OCI-LY3 (cell line): ENCODE measurements at regions not wholly inside any gene's neighbourhood (a gene's known extent, or its start where the extent isn't known, plus 50 kb on each side); places are given as distances from the start of the nearest gene placed in this dataset.

ENCODE experiments used
- H2AFZ ChIP-seq: fragments of 200-600, 300-600 bp; shearing (Covaris generic); 2 replicates; pipeline ENCODE4 v1.6.0; 2014; ENCODE audit warnings: antibody characterized with exemption, low read depth, low read length
- H3K27ac ChIP-seq: fragments of 200-600, 300-600 bp; sonication (generic); 2 replicates; pipeline ENCODE4 v1.5.1; 2014; ENCODE audit warnings: mild to moderate bottlenecking, low read length, moderate library complexity, mixed read lengths
- H3K27me3 ChIP-seq: fragments of 200-600, 300-600 bp; sonication (generic); 2 replicates; pipeline ENCODE4 v1.6.1; 2014; ENCODE audit warnings: low read depth, low read length, mixed read lengths
- H3K36me3 ChIP-seq: fragments of 200-600, 300-600 bp; sonication (generic); replicated peaks from 2 replicates; pipeline ENCODE3; 2014; ENCODE audit warnings: low read depth, low read length, mixed read lengths
- H3K4me1 ChIP-seq: fragments of 300-600, 200-600 bp; sonication (generic); 2 replicates; pipeline ENCODE4 v1.6.1; 2014; ENCODE audit warnings: low read length, mixed read lengths
- H3K4me2 ChIP-seq: fragments of 200-600, 300-600 bp; sonication (generic); 2 replicates; pipeline ENCODE4 v1.6.1; 2014; ENCODE audit warnings: low read length, mixed read lengths
- H3K4me3 ChIP-seq: fragments of 300-600, 200-600 bp; sonication (generic); 2 replicates; pipeline ENCODE4 v1.5.1; 2014; ENCODE audit warnings: antibody characterized with exemption, mild to moderate bottlenecking, low read length, moderate library complexity
- H3K79me2 ChIP-seq: fragments of 300-600, 200-600 bp; shearing (Covaris generic); 2 replicates; pipeline ENCODE4 v1.6.1; 2014; ENCODE audit warnings: mild to moderate bottlenecking, low read length, mixed read lengths
- H3K9ac ChIP-seq: fragments of 300-600, 200-600 bp; shearing (Covaris generic); 2 replicates; pipeline ENCODE4 v1.6.0; 2014; ENCODE audit warnings: mild to moderate bottlenecking, low read length, moderate library complexity
- H3K9me3 ChIP-seq: fragments of 200-600, 300-600 bp; shearing (Covaris generic); 2 replicates; pipeline ENCODE4 v1.6.1; 2014; ENCODE audit warnings: low read length, mixed read lengths; ENCODE audit not compliant: insufficient read depth
- H4K20me1 ChIP-seq: fragments of 200-600, 300-600 bp; sonication (generic); 2 replicates; pipeline ENCODE4 v1.6.1; 2016; ENCODE audit warnings: low read length, mixed read lengths; ENCODE audit not compliant: insufficient read depth
- EZH2phosphoT487 ChIP-seq: fragments of 200-600 bp; shearing (Covaris generic); IDR thresholded peaks from 2 replicates; pipeline ENCODE4 v1.6.1; 2018; ENCODE audit warnings: antibody characterized with exemption, mixed run types, low read depth
- TF ChIP-seq, protein P1 (sequence below): fragments of 200-600, 300-600 bp; sonication (generic); IDR thresholded peaks from 2 replicates; pipeline ENCODE4 v1.5.1; 2014; ENCODE audit warnings: antibody characterized with exemption, low read length, low read depth

DNA sequence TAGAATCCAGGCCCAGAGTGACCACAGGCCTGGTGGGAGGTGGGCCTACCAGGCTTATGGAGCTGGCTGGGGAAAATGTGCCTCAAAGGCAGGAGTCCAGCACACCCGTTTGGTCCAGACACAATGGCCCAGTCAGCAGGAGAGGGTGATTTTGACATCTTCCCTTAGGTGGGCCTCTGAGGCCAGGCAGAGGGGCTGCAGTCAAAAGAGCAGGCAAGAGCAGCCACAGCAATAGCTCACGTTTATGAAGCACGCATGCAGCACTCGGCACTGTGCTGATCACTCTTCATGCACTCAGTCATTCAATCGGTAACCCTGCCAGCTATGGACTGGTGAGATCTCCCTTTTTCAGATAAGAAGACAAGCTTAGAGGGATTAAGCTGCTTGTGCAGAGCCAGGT lies 146.8 kb downstream of the LRIG2 start:
- no peaks in the 10 kb centered on the region for H3K79me2 ChIP-seq
- H3K27me3 ChIP-seq: no peaks in the 10 kb centered on the region
- H3K27ac ChIP-seq: no peak overlapping the region
- H2AFZ ChIP-seq: no peak overlapping the region
- no peaks in the 10 kb centered on the region for H3K36me3 ChIP-seq
- H3K9me3 ChIP-seq: no peaks in the 10 kb centered on the region
- TF ChIP-seq, protein P1, sequence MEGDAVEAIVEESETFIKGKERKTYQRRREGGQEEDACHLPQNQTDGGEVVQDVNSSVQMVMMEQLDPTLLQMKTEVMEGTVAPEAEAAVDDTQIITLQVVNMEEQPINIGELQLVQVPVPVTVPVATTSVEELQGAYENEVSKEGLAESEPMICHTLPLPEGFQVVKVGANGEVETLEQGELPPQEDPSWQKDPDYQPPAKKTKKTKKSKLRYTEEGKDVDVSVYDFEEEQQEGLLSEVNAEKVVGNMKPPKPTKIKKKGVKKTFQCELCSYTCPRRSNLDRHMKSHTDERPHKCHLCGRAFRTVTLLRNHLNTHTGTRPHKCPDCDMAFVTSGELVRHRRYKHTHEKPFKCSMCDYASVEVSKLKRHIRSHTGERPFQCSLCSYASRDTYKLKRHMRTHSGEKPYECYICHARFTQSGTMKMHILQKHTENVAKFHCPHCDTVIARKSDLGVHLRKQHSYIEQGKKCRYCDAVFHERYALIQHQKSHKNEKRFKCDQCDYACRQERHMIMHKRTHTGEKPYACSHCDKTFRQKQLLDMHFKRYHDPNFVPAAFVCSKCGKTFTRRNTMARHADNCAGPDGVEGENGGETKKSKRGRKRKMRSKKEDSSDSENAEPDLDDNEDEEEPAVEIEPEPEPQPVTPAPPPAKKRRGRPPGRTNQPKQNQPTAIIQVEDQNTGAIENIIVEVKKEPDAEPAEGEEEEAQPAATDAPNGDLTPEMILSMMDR: no peak
- no peak for TF ChIP-seq EZH2phosphoT487
- no peak overlapping the region for H3K4me3 ChIP-seq
- no peaks in the 10 kb centered on the region for H4K20me1 ChIP-seq
- no peak overlapping the region for H3K9ac ChIP-seq
- H3K4me2 ChIP-seq: no peak overlapping the region
- 0 out of 2 replicates have a peak, but pooled peaks cover 4% of the 10 kb centered on the region for H3K4me1 ChIP-seq

DNA sequence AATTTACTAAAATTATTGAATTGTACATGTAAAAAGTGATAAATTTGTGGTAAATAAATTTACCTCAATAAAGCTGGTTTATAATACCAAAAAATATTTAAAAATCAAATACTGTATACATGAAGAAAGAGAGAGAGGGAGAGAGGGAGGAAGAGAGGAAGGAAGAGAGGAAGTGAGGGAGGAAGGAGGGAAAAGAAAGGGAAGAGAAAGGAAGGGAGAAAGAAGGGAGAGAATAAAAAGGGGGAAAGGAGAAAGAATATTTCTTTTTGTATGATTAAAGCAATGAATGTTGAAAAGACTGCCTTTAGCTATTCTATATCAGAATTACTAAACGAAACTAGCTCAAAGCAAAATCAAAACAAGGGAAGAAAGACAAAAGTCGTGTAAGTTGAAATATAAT lies 150.0 kb downstream of the LRIG2 start:
- H2AFZ ChIP-seq: no peak overlapping the region
- H3K4me3 ChIP-seq: no peak overlapping the region
- no peak for TF ChIP-seq EZH2phosphoT487
- TF ChIP-seq, protein P1: no peak
- peaks cover 15% of the 10 kb centered on the region for H3K4me1 ChIP-seq
- no peak overlapping the region for H3K4me2 ChIP-seq
- no peaks in the 10 kb centered on the region for H4K20me1 ChIP-seq
- no peaks in the 10 kb centered on the region for H3K79me2 ChIP-seq
- H3K36me3 ChIP-seq: no peaks in the 10 kb centered on the region
- H3K27me3 ChIP-seq: no peaks in the 10 kb centered on the region
- H3K9me3 ChIP-seq: no peaks in the 10 kb centered on the region
- no peak overlapping the region for H3K27ac ChIP-seq
- no peak overlapping the region for H3K9ac ChIP-seq

DNA sequence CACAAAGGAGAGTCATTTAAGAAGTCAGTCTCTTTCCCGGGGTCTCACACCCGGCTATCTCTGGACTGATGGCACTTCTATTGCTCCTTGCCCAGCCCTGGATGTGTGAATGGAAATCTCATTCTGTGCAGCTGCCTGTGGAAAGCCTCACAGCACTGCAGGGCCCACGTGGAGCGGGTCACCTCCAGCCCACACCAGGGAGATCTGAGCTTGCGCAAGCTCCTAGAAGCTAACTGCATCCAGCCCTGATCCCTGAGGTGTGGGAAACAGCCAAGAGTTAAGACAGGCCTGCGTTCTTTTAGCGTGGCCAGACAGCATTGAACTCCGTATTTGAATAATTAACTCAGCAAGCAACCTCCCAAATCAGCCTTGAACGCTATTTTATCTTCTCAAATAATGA lies 150.5 kb downstream of the LRIG2 start:
- H3K4me2 ChIP-seq: no peak overlapping the region
- peaks cover 15% of the 10 kb centered on the region for H3K4me1 ChIP-seq
- no peaks in the 10 kb centered on the region for H3K9me3 ChIP-seq
- no peaks in the 10 kb centered on the region for H3K36me3 ChIP-seq
- no peak overlapping the region for H3K27ac ChIP-seq
- no peaks in the 10 kb centered on the region for H3K79me2 ChIP-seq
- no peak for TF ChIP-seq EZH2phosphoT487
- TF ChIP-seq, protein P1: no peak
- H2AFZ ChIP-seq: no peak overlapping the region
- H3K4me3 ChIP-seq: no peak overlapping the region
- H3K27me3 ChIP-seq: 0 out of 2 replicates have a peak, but pooled peaks cover 2% of the 10 kb centered on the region
- H4K20me1 ChIP-seq: no peaks in the 10 kb centered on the region
- no peak overlapping the region for H3K9ac ChIP-seq

DNA sequence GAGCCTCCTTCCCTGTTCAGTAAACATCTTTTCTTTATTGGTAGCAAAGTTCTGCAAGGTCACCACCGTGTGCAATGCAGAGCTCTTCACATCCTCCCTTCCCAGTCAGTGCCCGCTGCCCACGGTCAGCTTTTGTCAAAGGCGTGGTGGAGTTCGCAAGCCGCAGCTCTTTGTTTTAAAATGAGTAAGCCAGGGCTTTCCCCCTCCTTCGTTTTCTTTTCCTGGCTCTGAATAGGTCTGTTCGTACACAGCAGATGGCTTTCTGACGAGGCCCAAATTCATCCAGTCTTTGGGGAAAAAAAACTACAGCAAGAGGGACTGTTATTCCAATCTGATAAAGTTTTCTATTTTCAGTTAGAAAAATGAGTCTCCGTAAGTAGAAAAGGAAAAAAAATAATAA lies 153.2 kb downstream of the LRIG2 start:
- Histone ChIP-seq H3K9me3 (no peaks in the 10 kb centered on the region), H3K27me3 (0 out of 2 replicates have a peak, but pooled peaks cover 2% of the 10 kb centered on the region), H3K9ac (peak overlapping the region; percentile 14; the same call in 1 of the 2 replicates), H4K20me1 (no peaks in the 10 kb centered on the region), H2AFZ (no peak overlapping the region; the same call in 1 of the 2 replicates), H3K79me2 (no peaks in the 10 kb centered on the region), H3K36me3 (no peaks in the 10 kb centered on the region), H3K4me2 (peak overlapping the region; percentile 76), H3K27ac (no peak overlapping the region), H3K4me1 (peaks cover 15% of the 10 kb centered on the region), H3K4me3 (peak overlapping the region; percentile 49)
- TF ChIP-seq EZH2phosphoT487: no peak
- TF ChIP-seq, protein P1: no peak
